ENCODE measurements at regions not wholly inside any gene's neighbourhood (a gene's known extent, or its start where the extent isn't known, plus 50 kb on each side); places are given as distances from the start of the nearest gene placed in this dataset.

DNA sequence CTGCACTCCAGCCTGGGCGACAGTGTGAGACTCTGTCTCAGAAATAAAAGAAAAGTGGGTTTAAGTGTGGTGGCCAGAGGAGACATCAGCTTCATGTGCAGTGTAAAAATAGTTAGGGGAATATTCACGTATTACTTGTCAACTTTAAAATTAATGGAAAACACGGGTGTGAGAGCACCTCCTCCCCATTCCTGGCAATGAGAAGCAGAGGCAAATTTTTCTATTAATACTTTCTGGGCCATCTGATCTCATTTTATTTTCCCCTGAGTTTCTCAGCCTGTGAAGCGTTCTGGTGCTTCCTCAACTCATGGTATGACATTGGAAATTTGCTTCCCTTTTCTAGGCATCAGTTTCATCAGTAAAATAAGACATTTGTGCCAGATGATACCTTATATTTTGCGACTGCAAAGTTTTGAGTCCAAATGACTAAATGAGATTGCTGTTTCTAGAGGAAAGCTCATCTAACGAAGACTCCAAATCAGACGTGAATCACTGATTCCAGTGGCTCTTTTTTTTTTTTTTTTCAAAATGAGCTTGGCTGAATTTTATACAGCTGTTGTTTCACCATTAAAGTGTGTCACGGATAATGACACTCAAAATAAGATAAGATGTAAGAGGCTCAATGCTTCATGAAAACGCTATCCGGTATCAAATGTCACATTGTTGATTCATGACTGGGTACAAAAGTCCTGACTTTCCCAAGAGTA lies 104.6 kb downstream of the MSX2 start:
- Mint-ChIP-seq H3K27me3 (ENCODE audit: insufficient read depth) (peaks cover 8% of the 10 kb centered on the region), H3K36me3 (ENCODE audit: low read depth) (no peaks in the 10 kb centered on the region), H3K9me3 (no peaks in the 10 kb centered on the region), H3K4me3 (no peak overlapping the region), H3K4me1 (peaks cover 29% of the 10 kb centered on the region), H3K27ac (no peak overlapping the region)
- H3K9me3 ChIP-seq (ENCODE audit: control insufficient read depth, low read length) = no peaks in the 10 kb centered on the region
- H3K27ac ChIP-seq (ENCODE audit: low read depth, low read length) = no peak overlapping the region
- H3K36me3 ChIP-seq (ENCODE audit: control insufficient read depth, insufficient read depth, low read length) = no peaks in the 10 kb centered on the region
- WGBS, 2 experiments (ENCODE audit: insufficient coverage in 1 of 2, insufficient read length in 1 of 2) = 90 to 94% methylated on average over 10 of the region's 10 CpGs
- no peak overlapping the region for H3K4me3 ChIP-seq (ENCODE audit: low read length)
- no peaks in the 10 kb centered on the region for H3K27me3 ChIP-seq (ENCODE audit: control insufficient read depth, insufficient read depth, low read length, poor library complexity, severe bottlenecking)
- DNase-seq = no peak
- no peak for TF ChIP-seq CTCF (conservative IDR thresholded peaks at IDR 0.05)
- H3K4me1 ChIP-seq (ENCODE audit: control insufficient read depth, insufficient read depth, low read length) = peaks cover 24% of the 10 kb centered on the region
- H3K9ac ChIP-seq (ENCODE audit: extremely low read depth, low read length, poor library complexity, severe bottlenecking) = no peak overlapping the region

DNA sequence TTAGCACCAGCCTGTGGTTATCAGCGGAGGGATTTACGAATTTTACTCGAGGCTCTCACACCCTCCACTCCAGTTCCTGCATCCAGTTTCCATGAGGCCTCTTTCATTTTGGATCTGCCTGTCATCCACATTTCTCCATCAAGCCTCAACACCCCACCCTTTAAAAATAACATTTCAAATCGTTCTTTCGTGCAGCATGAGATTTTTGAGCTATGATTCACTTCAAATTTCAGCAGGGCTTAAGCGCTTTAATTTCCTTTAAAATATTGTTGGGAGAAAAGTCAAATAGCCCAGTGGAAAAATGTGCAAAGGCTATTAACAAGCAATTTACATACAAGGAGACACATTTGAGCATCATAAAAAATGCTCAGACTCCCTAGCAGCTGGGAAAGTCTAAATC lies 103.2 kb downstream of the MSX2 start:
- Histone ChIP-seq H3K4me3 (ENCODE audit: low read length) (no peak overlapping the region), H3K36me3 (ENCODE audit: control insufficient read depth, insufficient read depth, low read length) (no peaks in the 10 kb centered on the region), H3K9ac (ENCODE audit: extremely low read depth, low read length, poor library complexity, severe bottlenecking) (no peak overlapping the region), H3K27ac (ENCODE audit: low read depth, low read length) (no peak overlapping the region), H3K4me1 (ENCODE audit: control insufficient read depth, insufficient read depth, low read length) (peaks cover 11% of the 10 kb centered on the region), H3K27me3 (ENCODE audit: control insufficient read depth, insufficient read depth, low read length, poor library complexity, severe bottlenecking) (no peaks in the 10 kb centered on the region), H3K9me3 (ENCODE audit: control insufficient read depth, low read length) (no peaks in the 10 kb centered on the region)
- Mint-ChIP-seq H3K27ac (no peak overlapping the region), H3K9me3 (no peaks in the 10 kb centered on the region), H3K36me3 (ENCODE audit: low read depth) (no peaks in the 10 kb centered on the region), H3K27me3 (ENCODE audit: insufficient read depth) (peaks cover 8% of the 10 kb centered on the region), H3K4me1 (peaks cover 15% of the 10 kb centered on the region), H3K4me3 (no peak overlapping the region)
- WGBS, 2 experiments (ENCODE audit: insufficient coverage in 1 of 2, insufficient read length in 1 of 2) = 91 to 94% methylated on average over 3 to 6 of the region's 6 CpGs
- DNase-seq = no peak
- no peak for TF ChIP-seq CTCF (conservative IDR thresholded peaks at IDR 0.05)

- Histone ChIP-seq H3K4me3 (ENCODE audit: low read length) (no peak overlapping the region), H3K27ac (ENCODE audit: low read depth, low read length) (no peak overlapping the region), H3K9me3 (ENCODE audit: control insufficient read depth, low read length) (no peaks in the 10 kb centered on the region), H3K36me3 (ENCODE audit: control insufficient read depth, insufficient read depth, low read length) (no peaks in the 10 kb centered on the region), H3K27me3 (ENCODE audit: control insufficient read depth, insufficient read depth, low read length, poor library complexity, severe bottlenecking) (no peaks in the 10 kb centered on the region), H3K9ac (ENCODE audit: extremely low read depth, low read length, poor library complexity, severe bottlenecking) (no peak overlapping the region), H3K4me1 (ENCODE audit: control insufficient read depth, insufficient read depth, low read length) (no peaks in the 10 kb centered on the region)
- no peak for DNase-seq
- no peak for TF ChIP-seq CTCF (conservative IDR thresholded peaks at IDR 0.05)
- Mint-ChIP-seq H3K4me1 (peaks cover 9% of the 10 kb centered on the region), H3K4me3 (no peak overlapping the region), H3K27me3 (ENCODE audit: insufficient read depth) (peaks cover 8% of the 10 kb centered on the region), H3K9me3 (no peaks in the 10 kb centered on the region), H3K27ac (no peak overlapping the region), H3K36me3 (ENCODE audit: low read depth) (no peaks in the 10 kb centered on the region)
- 82 to 95% methylated on average over 2 to 4 of the region's 4 CpGs for WGBS, 2 experiments (ENCODE audit: insufficient coverage in 1 of 2, insufficient read length in 1 of 2)
These were observed 101.2 kb downstream of the MSX2 start for GRCh38 chr5:174825587-174825986.

Data from endodermal cell (in vitro differentiated cells).